ENCODE measurements at regions not wholly inside any gene's neighbourhood (a gene's known extent, or its start where the extent isn't known, plus 50 kb on each side); places are given as distances from the start of the nearest gene placed in this dataset.

- DNase-seq (ENCODE audit: low read depth): no peak
Measured at GRCh38 chr12:85352016-85352415, 72.0 kb downstream of the ALX1 start.

- peak; percentile 1 for DNase-seq (ENCODE audit: low read depth)
Measured at GRCh38 chr12:85356596-85357385, 76.8 kb downstream of the ALX1 start.

GRCh38 chr12:85357609-85358008 lies 77.6 kb downstream of the ALX1 start:
- no peak for DNase-seq (ENCODE audit: low read depth)

- DNase-seq (ENCODE audit: low read depth): no peak
Measured at GRCh38 chr12:85358715-85359114, 78.7 kb downstream of the ALX1 start.

GRCh38 chr12:85363382-85364190 lies 83.6 kb downstream of the ALX1 start:
- no peak for DNase-seq (ENCODE audit: low read depth)

GRCh38 chr12:85367936-85368335 lies 87.9 kb downstream of the ALX1 start:
- DNase-seq (ENCODE audit: low read depth): no peak

GRCh38 chr12:85369365-85370154 lies 89.5 kb downstream of the ALX1 start:
- no peak for DNase-seq (ENCODE audit: low read depth)

GRCh38 chr12:85373045-85373444 lies 93.0 kb downstream of the ALX1 start:
- no peak for DNase-seq (ENCODE audit: low read depth)

GRCh38 chr12:85374981-85375380 lies 95.0 kb downstream of the ALX1 start:
- DNase-seq (ENCODE audit: low read depth): no peak

GRCh38 chr12:85385406-85385805 lies 105.4 kb downstream of the ALX1 start:
- DNase-seq (ENCODE audit: low read depth): no peak

- no peak for DNase-seq (ENCODE audit: low read depth)
Measured at GRCh38 chr12:85390266-85390665, 110.2 kb downstream of the ALX1 start.

- no peak for DNase-seq (ENCODE audit: low read depth)
Measured at GRCh38 chr12:85392508-85392907, 112.5 kb downstream of the ALX1 start.

- no peak for DNase-seq (ENCODE audit: low read depth)
Measured at GRCh38 chr12:85393606-85394005, 113.6 kb downstream of the ALX1 start.

GRCh38 chr12:85394065-85394464 lies 114.0 kb downstream of the ALX1 start:
- DNase-seq (ENCODE audit: low read depth): no peak

- peak; percentile 6 for DNase-seq (ENCODE audit: low read depth)
Measured at GRCh38 chr12:85394809-85395208, 114.8 kb downstream of the ALX1 start.

GRCh38 chr12:85405262-85405661 lies 125.2 kb downstream of the ALX1 start:
- no peak for DNase-seq (ENCODE audit: low read depth)

- peak; percentile 17 for DNase-seq (ENCODE audit: low read depth)
Measured at GRCh38 chr12:85405781-85406522, 125.9 kb downstream of the ALX1 start.

GRCh38 chr12:85413266-85413665 lies 133.2 kb downstream of the ALX1 start:
- peak; percentile 30 for DNase-seq (ENCODE audit: low read depth)

- DNase-seq (ENCODE audit: low read depth): no peak
Measured at GRCh38 chr12:85422762-85423161, 142.7 kb downstream of the ALX1 start.

GRCh38 chr12:85423947-85424346 lies 143.9 kb downstream of the ALX1 start:
- DNase-seq (ENCODE audit: low read depth): no peak

GRCh38 chr12:85424581-85425348 lies 144.7 kb downstream of the ALX1 start:
- peak; percentile 49 for DNase-seq (ENCODE audit: low read depth)
